BLaER1 (cell line): ENCODE measurements at regions not wholly inside any gene's neighbourhood (a gene's known extent, or its start where the extent isn't known, plus 50 kb on each side); places are given as distances from the start of the nearest gene placed in this dataset.

Source experiments
- H3K27ac ChIP-seq: shearing (Covaris generic); formaldehyde crosslinking; 2 replicates; pipeline ENCODE4 v1.8.1; 2022
- H3K27me3 ChIP-seq: shearing (Covaris generic); formaldehyde crosslinking; 2 replicates; pipeline ENCODE4 v1.8.1; 2022
- H3K36me3 ChIP-seq: shearing (Covaris generic); formaldehyde crosslinking; 2 replicates; pipeline ENCODE4 v1.8.1; 2022
- H3K4me1 ChIP-seq: shearing (Covaris generic); formaldehyde crosslinking; 2 replicates; pipeline ENCODE4 v1.8.1; 2022
- H3K4me2 ChIP-seq: shearing (Covaris generic); formaldehyde crosslinking; 2 replicates; pipeline ENCODE4 v1.8.1; 2022
- H3K4me3 ChIP-seq: shearing (Covaris generic); formaldehyde crosslinking; 2 replicates; pipeline ENCODE4 v1.8.1; 2022
- H3K9ac ChIP-seq: shearing (Covaris generic); formaldehyde crosslinking; 2 replicates; pipeline ENCODE4 v1.8.1; 2022
- H3K9me3 ChIP-seq: shearing (Covaris generic); formaldehyde crosslinking; 2 replicates; pipeline ENCODE4 v1.8.1; 2022
- H4K20me1 ChIP-seq: shearing (Covaris generic); formaldehyde crosslinking; 2 replicates; pipeline ENCODE4 v1.8.1; 2022
- Cebpa-rat ChIP-seq: shearing (Covaris generic); IDR thresholded peaks from 2 replicates; pipeline ENCODE4 v1.8.1; 2022

GRCh38 chr2:235149240-235149659 lies 197.4 kb downstream of the SH3BP4 start:
- Histone ChIP-seq H3K27ac (no peak overlapping the region), H3K4me2 (no peak overlapping the region), H4K20me1 (no peaks in the 10 kb centered on the region), H3K9ac (no peak overlapping the region), H3K4me1 (no peaks in the 10 kb centered on the region), H3K9me3 (no peaks in the 10 kb centered on the region), H3K36me3 (no peaks in the 10 kb centered on the region), H3K4me3 (no peak overlapping the region), H3K27me3 (no peaks in the 10 kb centered on the region)
- TF ChIP-seq Cebpa-rat: no peak

- Histone ChIP-seq H4K20me1 (no peaks in the 10 kb centered on the region), H3K4me1 (no peaks in the 10 kb centered on the region), H3K9me3 (no peaks in the 10 kb centered on the region), H3K4me3 (no peak overlapping the region), H3K27ac (no peak overlapping the region), H3K36me3 (no peaks in the 10 kb centered on the region), H3K9ac (no peak overlapping the region), H3K27me3 (no peaks in the 10 kb centered on the region), H3K4me2 (no peak overlapping the region)
- no peak for TF ChIP-seq Cebpa-rat
Observed at GRCh38 chr2:235149736-235150135, 197.9 kb downstream of the SH3BP4 start.

- H3K4me2 ChIP-seq: no peak overlapping the region
- no peak overlapping the region for H3K27ac ChIP-seq
- H3K4me3 ChIP-seq: no peak overlapping the region
- no peaks in the 10 kb centered on the region for H3K4me1 ChIP-seq
- no peaks in the 10 kb centered on the region for H3K27me3 ChIP-seq
- H4K20me1 ChIP-seq: no peaks in the 10 kb centered on the region
- no peaks in the 10 kb centered on the region for H3K36me3 ChIP-seq
- no peak overlapping the region for H3K9ac ChIP-seq
- no peaks in the 10 kb centered on the region for H3K9me3 ChIP-seq
- no peak for TF ChIP-seq Cebpa-rat
Observed at GRCh38 chr2:235151152-235151551, 199.3 kb downstream of the SH3BP4 start.

- Histone ChIP-seq H3K27ac (no peak overlapping the region), H3K9ac (no peak overlapping the region)
Observed at GRCh38 chr2:235155163-235155562, 203.3 kb downstream of the SH3BP4 start.

GRCh38 chr2:235156055-235156454 lies 204.2 kb downstream of the SH3BP4 start:
- Histone ChIP-seq H4K20me1 (no peaks in the 10 kb centered on the region), H3K36me3 (no peaks in the 10 kb centered on the region), H3K4me2 (no peak overlapping the region), H3K27ac (no peak overlapping the region), H3K9ac (no peak overlapping the region), H3K27me3 (no peaks in the 10 kb centered on the region), H3K4me1 (no peaks in the 10 kb centered on the region), H3K4me3 (no peak overlapping the region), H3K9me3 (no peaks in the 10 kb centered on the region)
- TF ChIP-seq Cebpa-rat: no peak

More at GRCh38 chr2:235155163-235155562, 203.3 kb downstream of the SH3BP4 start:
- H3K4me1 ChIP-seq: no peaks in the 10 kb centered on the region
- no peak overlapping the region for H3K4me2 ChIP-seq
- no peaks in the 10 kb centered on the region for H3K9me3 ChIP-seq
- H3K4me3 ChIP-seq: no peak overlapping the region
- H3K36me3 ChIP-seq: no peaks in the 10 kb centered on the region
- no peaks in the 10 kb centered on the region for H4K20me1 ChIP-seq
- H3K27me3 ChIP-seq: no peaks in the 10 kb centered on the region
- no peak for TF ChIP-seq Cebpa-rat

- no peak overlapping the region for H3K27ac ChIP-seq
- no peak overlapping the region for H3K9ac ChIP-seq
- no peak for TF ChIP-seq Cebpa-rat
- H3K9me3 ChIP-seq: no peaks in the 10 kb centered on the region
- no peak overlapping the region for H3K4me2 ChIP-seq
- no peaks in the 10 kb centered on the region for H4K20me1 ChIP-seq
- H3K4me1 ChIP-seq: no peaks in the 10 kb centered on the region
- no peak overlapping the region for H3K4me3 ChIP-seq
- no peaks in the 10 kb centered on the region for H3K36me3 ChIP-seq
- no peaks in the 10 kb centered on the region for H3K27me3 ChIP-seq
Observed at GRCh38 chr2:235157746-235158482, 206.1 kb downstream of the SH3BP4 start.

GRCh38 chr2:235160281-235160810 lies 208.5 kb downstream of the SH3BP4 start:
- no peak overlapping the region for H3K4me3 ChIP-seq
- H3K27ac ChIP-seq: no peak overlapping the region
- H3K9ac ChIP-seq: no peak overlapping the region
- no peaks in the 10 kb centered on the region for H3K36me3 ChIP-seq
- no peaks in the 10 kb centered on the region for H3K27me3 ChIP-seq
- no peak for TF ChIP-seq Cebpa-rat
- H3K9me3 ChIP-seq: no peaks in the 10 kb centered on the region
- H3K4me2 ChIP-seq: no peak overlapping the region
- H4K20me1 ChIP-seq: no peaks in the 10 kb centered on the region
- peaks cover 7% of the 10 kb centered on the region; the same call in 1 of the 2 replicates for H3K4me1 ChIP-seq

GRCh38 chr2:235161565-235161964 lies 209.7 kb downstream of the SH3BP4 start:
- no peaks in the 10 kb centered on the region for H3K9me3 ChIP-seq
- H3K4me3 ChIP-seq: no peak overlapping the region
- no peak for TF ChIP-seq Cebpa-rat
- no peaks in the 10 kb centered on the region for H4K20me1 ChIP-seq
- no peak overlapping the region for H3K27ac ChIP-seq
- no peaks in the 10 kb centered on the region for H3K36me3 ChIP-seq
- peaks cover 7% of the 10 kb centered on the region; the same call in 1 of the 2 replicates for H3K4me1 ChIP-seq
- no peaks in the 10 kb centered on the region for H3K27me3 ChIP-seq
- H3K4me2 ChIP-seq: no peak overlapping the region
- H3K9ac ChIP-seq: no peak overlapping the region

- TF ChIP-seq Cebpa-rat: no peak
- Histone ChIP-seq H3K27me3 (no peaks in the 10 kb centered on the region), H3K4me1 (peaks cover 7% of the 10 kb centered on the region; the same call in 1 of the 2 replicates), H3K4me2 (no peak overlapping the region), H3K9ac (no peak overlapping the region), H3K4me3 (no peak overlapping the region), H3K27ac (no peak overlapping the region), H3K36me3 (no peaks in the 10 kb centered on the region), H4K20me1 (no peaks in the 10 kb centered on the region), H3K9me3 (no peaks in the 10 kb centered on the region)
Observed at GRCh38 chr2:235162082-235162836, 210.4 kb downstream of the SH3BP4 start.

- Histone ChIP-seq H3K27me3 (no peaks in the 10 kb centered on the region), H4K20me1 (no peaks in the 10 kb centered on the region), H3K27ac (no peak overlapping the region), H3K4me2 (no peak overlapping the region), H3K36me3 (no peaks in the 10 kb centered on the region), H3K9me3 (no peaks in the 10 kb centered on the region), H3K4me1 (peaks cover 7% of the 10 kb centered on the region; the same call in 1 of the 2 replicates), H3K9ac (no peak overlapping the region), H3K4me3 (no peak overlapping the region)
- TF ChIP-seq Cebpa-rat: no peak
Observed at GRCh38 chr2:235162837-235163197, 211.0 kb downstream of the SH3BP4 start.
